ENCODE measurements at regions not wholly inside any gene's neighbourhood (a gene's known extent, or its start where the extent isn't known, plus 50 kb on each side); places are given as distances from the start of the nearest gene placed in this dataset.

DNA sequence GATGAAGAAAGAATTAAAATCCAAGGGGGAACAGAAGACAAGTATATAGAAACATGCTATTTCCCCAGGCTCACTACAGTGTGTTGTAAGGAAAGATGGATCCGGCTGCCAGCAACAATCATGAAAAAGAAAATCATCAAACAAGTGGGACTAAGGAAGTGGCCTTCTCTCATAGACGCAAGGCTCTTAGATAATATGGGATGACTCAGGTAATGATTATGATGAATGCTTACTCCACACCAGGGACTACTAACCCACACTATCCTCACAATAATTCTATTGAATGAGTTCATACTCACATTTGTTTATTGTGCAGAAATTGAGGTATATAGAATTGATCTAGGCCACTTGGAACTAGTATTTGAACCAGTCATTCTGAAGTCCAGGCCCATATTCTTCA lies 111.2 kb upstream of the BET1 start:
- TF ChIP-seq, protein P1, sequence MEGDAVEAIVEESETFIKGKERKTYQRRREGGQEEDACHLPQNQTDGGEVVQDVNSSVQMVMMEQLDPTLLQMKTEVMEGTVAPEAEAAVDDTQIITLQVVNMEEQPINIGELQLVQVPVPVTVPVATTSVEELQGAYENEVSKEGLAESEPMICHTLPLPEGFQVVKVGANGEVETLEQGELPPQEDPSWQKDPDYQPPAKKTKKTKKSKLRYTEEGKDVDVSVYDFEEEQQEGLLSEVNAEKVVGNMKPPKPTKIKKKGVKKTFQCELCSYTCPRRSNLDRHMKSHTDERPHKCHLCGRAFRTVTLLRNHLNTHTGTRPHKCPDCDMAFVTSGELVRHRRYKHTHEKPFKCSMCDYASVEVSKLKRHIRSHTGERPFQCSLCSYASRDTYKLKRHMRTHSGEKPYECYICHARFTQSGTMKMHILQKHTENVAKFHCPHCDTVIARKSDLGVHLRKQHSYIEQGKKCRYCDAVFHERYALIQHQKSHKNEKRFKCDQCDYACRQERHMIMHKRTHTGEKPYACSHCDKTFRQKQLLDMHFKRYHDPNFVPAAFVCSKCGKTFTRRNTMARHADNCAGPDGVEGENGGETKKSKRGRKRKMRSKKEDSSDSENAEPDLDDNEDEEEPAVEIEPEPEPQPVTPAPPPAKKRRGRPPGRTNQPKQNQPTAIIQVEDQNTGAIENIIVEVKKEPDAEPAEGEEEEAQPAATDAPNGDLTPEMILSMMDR (IDR thresholded peaks at IDR 0.05; ENCODE audit: borderline replicate concordance, extremely low read depth, insufficient read depth), result no peak
- no peaks in the 10 kb centered on the region for H3K4me1 ChIP-seq (ENCODE audit: control insufficient read depth in 2 of 3, insufficient read depth in 2 of 3, low read depth in 1 of 3, low read length in 3 of 3)
- no peaks in the 10 kb centered on the region for H3K27me3 ChIP-seq (ENCODE audit: control insufficient read depth, insufficient read depth, low read length)
- DNase-seq, result no peak
- H3K27ac ChIP-seq (ENCODE audit: low read depth in 2 of 2, low read length in 2 of 2), result no peak overlapping the region
- H3K9me3 ChIP-seq (ENCODE audit: control insufficient read depth in 2 of 3, insufficient read depth in 1 of 3, low read length in 3 of 3), result no peaks in the 10 kb centered on the region
- intact Hi-C loops (cut with DNase I), result no loop called here
- FAIRE-seq, result no peak
- H3K36me3 ChIP-seq (ENCODE audit: control insufficient read depth in 2 of 3, insufficient read depth in 3 of 3, low read length in 3 of 3), result no peaks in the 10 kb centered on the region
- H3K9ac ChIP-seq (ENCODE audit: low read length in 3 of 3), result no peak overlapping the region
- H3K4me3 ChIP-seq (ENCODE audit: low read length in 3 of 3), result no peak overlapping the region

DNA sequence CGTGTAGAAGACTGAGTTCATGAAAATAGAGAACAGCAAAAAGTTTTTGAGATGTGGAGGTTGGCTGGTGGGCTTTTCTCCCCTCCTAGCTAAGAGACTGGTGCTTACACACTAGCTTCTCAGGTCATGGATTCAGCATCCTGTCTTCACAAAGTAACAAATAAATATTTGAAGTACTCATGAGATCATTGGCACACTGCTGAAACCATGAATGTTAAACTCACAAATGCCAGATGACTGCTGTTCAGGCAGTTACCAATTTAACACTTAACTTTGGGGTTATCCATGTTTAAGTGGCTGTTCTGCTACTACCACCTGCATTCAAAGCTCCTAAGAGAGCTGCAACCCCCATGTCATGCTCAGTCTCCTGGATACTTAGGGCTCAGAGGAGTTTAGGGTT lies 119.0 kb upstream of the BET1 start:
- FAIRE-seq, result no peak
- intact Hi-C loops (cut with DNase I), result no loop called here
- TF ChIP-seq, protein P1 (IDR thresholded peaks at IDR 0.05; ENCODE audit: borderline replicate concordance, extremely low read depth, insufficient read depth), result no peak
- Histone ChIP-seq H3K9me3 (ENCODE audit: control insufficient read depth in 2 of 3, insufficient read depth in 1 of 3, low read length in 3 of 3) (no peaks in the 10 kb centered on the region), H3K4me3 (ENCODE audit: low read length in 3 of 3) (no peak overlapping the region), H3K27ac (ENCODE audit: low read depth in 2 of 2, low read length in 2 of 2) (no peak overlapping the region), H3K9ac (ENCODE audit: low read length in 3 of 3) (no peak overlapping the region), H3K4me1 (ENCODE audit: control insufficient read depth in 2 of 3, insufficient read depth in 2 of 3, low read depth in 1 of 3, low read length in 3 of 3) (no peaks in the 10 kb centered on the region), H3K27me3 (ENCODE audit: control insufficient read depth, insufficient read depth, low read length) (no peaks in the 10 kb centered on the region), H3K36me3 (ENCODE audit: control insufficient read depth in 2 of 3, insufficient read depth in 3 of 3, low read length in 3 of 3) (no peaks in the 10 kb centered on the region)
- DNase-seq, result no peak

DNA sequence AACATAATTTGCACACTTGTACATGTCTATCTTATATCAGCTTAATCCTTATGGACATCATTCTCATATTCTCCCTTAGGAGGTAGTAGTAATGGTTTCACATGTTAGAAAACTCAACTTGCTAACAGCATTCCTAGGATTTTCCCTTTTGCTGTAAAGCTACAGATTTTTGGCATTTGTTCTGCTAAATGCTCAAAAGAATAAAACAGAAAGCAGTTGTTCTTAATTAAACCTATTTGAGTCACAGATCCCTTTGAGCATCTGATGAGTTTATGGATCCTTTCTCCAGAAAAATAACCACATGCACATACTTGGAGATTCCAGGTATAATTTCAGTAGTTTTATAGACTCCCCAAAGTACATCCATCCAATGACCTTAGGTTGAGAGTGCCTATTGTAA lies 122.9 kb upstream of the BET1 start:
- Histone ChIP-seq H3K27me3 (ENCODE audit: control insufficient read depth, insufficient read depth, low read length) (no peaks in the 10 kb centered on the region), H3K4me3 (ENCODE audit: low read length in 3 of 3) (no peak overlapping the region), H3K27ac (ENCODE audit: low read depth in 2 of 2, low read length in 2 of 2) (no peak overlapping the region), H3K4me1 (ENCODE audit: control insufficient read depth in 2 of 3, insufficient read depth in 2 of 3, low read depth in 1 of 3, low read length in 3 of 3) (no peaks in the 10 kb centered on the region), H3K9ac (ENCODE audit: low read length in 3 of 3) (no peak overlapping the region), H3K36me3 (ENCODE audit: control insufficient read depth in 2 of 3, insufficient read depth in 3 of 3, low read length in 3 of 3) (no peaks in the 10 kb centered on the region), H3K9me3 (ENCODE audit: control insufficient read depth in 2 of 3, insufficient read depth in 1 of 3, low read length in 3 of 3) (no peaks in the 10 kb centered on the region)
- FAIRE-seq (no peak), DNase-seq (no peak)
- intact Hi-C loops (cut with DNase I), result no loop called here
- TF ChIP-seq, protein P1 (IDR thresholded peaks at IDR 0.05; ENCODE audit: borderline replicate concordance, extremely low read depth, insufficient read depth), result no peak

DNA sequence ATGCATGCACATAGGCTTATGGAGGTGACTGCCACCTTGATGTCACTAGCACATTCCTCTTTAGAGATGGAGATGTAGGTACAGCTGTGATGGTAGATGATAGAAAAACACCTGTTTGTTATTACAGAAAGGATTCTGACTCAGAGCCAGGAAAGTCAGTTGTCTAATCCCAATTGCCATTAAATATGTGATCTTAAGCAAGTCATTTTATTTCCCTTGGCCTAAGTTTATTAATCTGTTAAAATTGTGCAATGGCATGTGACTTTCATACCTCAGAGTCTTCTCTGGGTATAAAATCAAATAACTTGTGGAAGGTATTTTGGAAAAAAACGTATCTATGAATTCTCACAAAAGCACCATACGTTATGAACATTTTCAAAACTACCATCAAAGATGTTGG lies 123.9 kb upstream of the BET1 start:
- TF ChIP-seq, protein P1 (IDR thresholded peaks at IDR 0.05; ENCODE audit: borderline replicate concordance, extremely low read depth, insufficient read depth), result no peak

More for the DNA sequence above, 123.9 kb upstream of the BET1 start:
- Histone ChIP-seq H3K27me3 (ENCODE audit: control insufficient read depth, insufficient read depth, low read length) (no peaks in the 10 kb centered on the region), H3K36me3 (ENCODE audit: control insufficient read depth in 2 of 3, insufficient read depth in 3 of 3, low read length in 3 of 3) (no peaks in the 10 kb centered on the region), H3K9me3 (ENCODE audit: control insufficient read depth in 2 of 3, insufficient read depth in 1 of 3, low read length in 3 of 3) (no peaks in the 10 kb centered on the region), H3K4me1 (ENCODE audit: control insufficient read depth in 2 of 3, insufficient read depth in 2 of 3, low read depth in 1 of 3, low read length in 3 of 3) (no peaks in the 10 kb centered on the region), H3K27ac (ENCODE audit: low read depth in 2 of 2, low read length in 2 of 2) (no peak overlapping the region), H3K4me3 (ENCODE audit: low read length in 3 of 3) (no peak overlapping the region), H3K9ac (ENCODE audit: low read length in 3 of 3) (no peak overlapping the region)
- FAIRE-seq (no peak), DNase-seq (no peak)
- intact Hi-C loops (cut with DNase I), result no loop called here
